Bone marrow (tissue), 2 donors: ENCODE measurements at regions not wholly inside any gene's neighbourhood (a gene's known extent, or its start where the extent isn't known, plus 50 kb on each side); places are given as distances from the start of the nearest gene placed in this dataset.
"Not testable (repeated sequence)": the region's sequence is repeated elsewhere in the genome, so short reads cannot be mapped to it uniquely, and the experiment has no call there.

ENCODE experiments used
- DNase-seq, 2 donors: peaks; one replicate each; lab custom pipeline; 2025; lab: John Stamatoyannopoulos, UW

GRCh38 chr18:22044474-22045220 is 124.7 kb upstream of the GATA6 start:
- no peak for DNase-seq

- DNase-seq = no peak
These were observed 124.0 kb upstream of the GATA6 start for GRCh38 chr18:22045221-22045918.

- no peak for DNase-seq
These were observed 122.9 kb upstream of the GATA6 start for GRCh38 chr18:22046473-22046872.

- DNase-seq = no peak
These were observed 121.9 kb upstream of the GATA6 start for GRCh38 chr18:22047485-22047884.

GRCh38 chr18:22048221-22048620 is 121.2 kb upstream of the GATA6 start:
- DNase-seq = no peak

- DNase-seq = no peak
These were observed 120.3 kb upstream of the GATA6 start for GRCh38 chr18:22048932-22049615.

- DNase-seq = no peak
These were observed 116.8 kb upstream of the GATA6 start for GRCh38 chr18:22052405-22053105.

GRCh38 chr18:22055466-22056238 is 113.7 kb upstream of the GATA6 start:
- DNase-seq = no peak

- no peak for DNase-seq
These were observed 112.4 kb upstream of the GATA6 start for GRCh38 chr18:22056950-22057349.

GRCh38 chr18:22057908-22058527 is 111.4 kb upstream of the GATA6 start:
- no peak for DNase-seq

GRCh38 chr18:22060361-22060760 is 109.0 kb upstream of the GATA6 start:
- no peak for DNase-seq

GRCh38 chr18:22063102-22063501 is 106.3 kb upstream of the GATA6 start:
- DNase-seq = no peak

GRCh38 chr18:22063672-22064071 is 105.7 kb upstream of the GATA6 start:
- DNase-seq = no peak

- DNase-seq = no peak
These were observed 104.8 kb upstream of the GATA6 start for GRCh38 chr18:22064581-22064980.

- DNase-seq = no peak
These were observed 104.1 kb upstream of the GATA6 start for GRCh38 chr18:22065311-22065710.

- no peak for DNase-seq
These were observed 103.3 kb upstream of the GATA6 start for GRCh38 chr18:22066083-22066485.

- no peak for DNase-seq
These were observed 102.3 kb upstream of the GATA6 start for GRCh38 chr18:22067109-22067508.

GRCh38 chr18:22067682-22068081 is 101.7 kb upstream of the GATA6 start:
- no peak for DNase-seq

- not testable (repeated sequence) for DNase-seq
These were observed 100.6 kb upstream of the GATA6 start for GRCh38 chr18:22068784-22069183.

GRCh38 chr18:22069916-22070315 is 99.5 kb upstream of the GATA6 start:
- no peak for DNase-seq

GRCh38 chr18:22073411-22073810 is 96.0 kb upstream of the GATA6 start:
- DNase-seq = no peak
